ENCODE measurements at regions not wholly inside any gene's neighbourhood (a gene's known extent, or its start where the extent isn't known, plus 50 kb on each side); places are given as distances from the start of the nearest gene placed in this dataset.
A peak's percentile ranks its signal among the peaks of the same experiment; 100 is the strongest.
"Not testable (repeated sequence)": the region's sequence is repeated elsewhere in the genome, so short reads cannot be mapped to it uniquely, and the experiment has no call there.

GRCh38 chr3:806006-806405, 286.8 kb upstream of the CNTN6 start:
- no peak for DNase-seq (ENCODE audit: low spot score)

GRCh38 chr3:816605-817004, 276.2 kb upstream of the CNTN6 start:
- no peak for DNase-seq (ENCODE audit: low spot score)

- DNase-seq (ENCODE audit: low spot score) = no peak
Measured at GRCh38 chr3:834679-835078, 258.1 kb upstream of the CNTN6 start.

- DNase-seq (ENCODE audit: low spot score) = no peak
Measured at GRCh38 chr3:835096-835495, 257.7 kb upstream of the CNTN6 start.

GRCh38 chr3:839981-840380, 252.8 kb upstream of the CNTN6 start:
- no peak for DNase-seq (ENCODE audit: low spot score)

- no peak for DNase-seq (ENCODE audit: low spot score)
Measured at GRCh38 chr3:851098-851790, 241.6 kb upstream of the CNTN6 start.

- DNase-seq (ENCODE audit: low spot score) = no peak
Measured at GRCh38 chr3:852033-852432, 240.8 kb upstream of the CNTN6 start.

- no peak for DNase-seq (ENCODE audit: low spot score)
Measured at GRCh38 chr3:853489-853888, 239.3 kb upstream of the CNTN6 start.

- no peak for DNase-seq (ENCODE audit: low spot score)
Measured at GRCh38 chr3:859135-859534, 233.7 kb upstream of the CNTN6 start.

- DNase-seq (ENCODE audit: low spot score) = no peak
Measured at GRCh38 chr3:861721-862120, 231.1 kb upstream of the CNTN6 start.

- DNase-seq (ENCODE audit: low spot score) = no peak
Measured at GRCh38 chr3:869269-869668, 223.6 kb upstream of the CNTN6 start.

- DNase-seq (ENCODE audit: low spot score) = no peak
Measured at GRCh38 chr3:869734-870133, 223.1 kb upstream of the CNTN6 start.

- DNase-seq (ENCODE audit: low spot score) = no peak
Measured at GRCh38 chr3:871651-872050, 221.2 kb upstream of the CNTN6 start.

GRCh38 chr3:877001-877400, 215.8 kb upstream of the CNTN6 start:
- no peak for DNase-seq (ENCODE audit: low spot score)

- no peak for DNase-seq (ENCODE audit: low spot score)
Measured at GRCh38 chr3:878746-879145, 214.1 kb upstream of the CNTN6 start.

GRCh38 chr3:880371-880770, 212.5 kb upstream of the CNTN6 start:
- DNase-seq (ENCODE audit: low spot score) = no peak

- DNase-seq (ENCODE audit: low spot score) = no peak
Measured at GRCh38 chr3:882533-882932, 210.3 kb upstream of the CNTN6 start.

- DNase-seq (ENCODE audit: low spot score) = peak; percentile 22
Measured at GRCh38 chr3:901953-902778, 190.7 kb upstream of the CNTN6 start.

- DNase-seq (ENCODE audit: low spot score) = no peak
Measured at GRCh38 chr3:905217-905616, 187.6 kb upstream of the CNTN6 start.

- DNase-seq (ENCODE audit: low spot score) = no peak
Measured at GRCh38 chr3:906739-907138, 186.1 kb upstream of the CNTN6 start.

GRCh38 chr3:908839-909238, 184.0 kb upstream of the CNTN6 start:
- peak; percentile 10 for DNase-seq (ENCODE audit: low spot score)

GRCh38 chr3:912717-913116, 180.1 kb upstream of the CNTN6 start:
- DNase-seq (ENCODE audit: low spot score) = not testable (repeated sequence)

Data from SK-N-DZ (cell line).